HG02870 (cell line): ENCODE measurements at regions not wholly inside any gene's neighbourhood (a gene's known extent, or its start where the extent isn't known, plus 50 kb on each side); places are given as distances from the start of the nearest gene placed in this dataset.

Experiments
- ATAC-seq: cut with Tn5 transposase; IDR thresholded peaks from one replicate; pipeline ENCODE4 v1.9.1; 2021; ENCODE audit warnings: mild to moderate bottlenecking, moderate library complexity; ENCODE audit not compliant: unreplicated experiment

GRCh38 chr12:61808856-61809255, 451.3 kb upstream of the USP15 start:
- ATAC-seq = no peak

- ATAC-seq = no peak
These were observed 449.7 kb upstream of the USP15 start for GRCh38 chr12:61810486-61810885.

- no peak for ATAC-seq
These were observed 438.8 kb upstream of the USP15 start for GRCh38 chr12:61821381-61821780.

- no peak for ATAC-seq
These were observed 437.1 kb upstream of the USP15 start for GRCh38 chr12:61823102-61823501.

- ATAC-seq = no peak
These were observed 413.4 kb upstream of the USP15 start for GRCh38 chr12:61846765-61847164.

- no peak for ATAC-seq
These were observed 411.3 kb upstream of the USP15 start for GRCh38 chr12:61848893-61849292.

GRCh38 chr12:61853945-61854344, 406.3 kb upstream of the USP15 start:
- ATAC-seq = no peak

- ATAC-seq = no peak
These were observed 405.3 kb upstream of the USP15 start for GRCh38 chr12:61854902-61855301.

- no peak for ATAC-seq
These were observed 402.2 kb upstream of the USP15 start for GRCh38 chr12:61857968-61858367.

GRCh38 chr12:61860451-61860850, 399.8 kb upstream of the USP15 start:
- ATAC-seq = no peak

- no peak for ATAC-seq
These were observed 397.2 kb upstream of the USP15 start for GRCh38 chr12:61862986-61863385.

- no peak for ATAC-seq
These were observed 396.4 kb upstream of the USP15 start for GRCh38 chr12:61863811-61864210.

GRCh38 chr12:61869796-61870195, 390.4 kb upstream of the USP15 start:
- no peak for ATAC-seq

- ATAC-seq = no peak
These were observed 389.3 kb upstream of the USP15 start for GRCh38 chr12:61870658-61871484.

- ATAC-seq = no peak
These were observed 388.8 kb upstream of the USP15 start for GRCh38 chr12:61871485-61871810.

- ATAC-seq = no peak
These were observed 381.0 kb upstream of the USP15 start for GRCh38 chr12:61879229-61879628.

- no peak for ATAC-seq
These were observed 380.0 kb upstream of the USP15 start for GRCh38 chr12:61880186-61880585.

GRCh38 chr12:61891632-61892031, 368.6 kb upstream of the USP15 start:
- ATAC-seq = no peak

- ATAC-seq = no peak
These were observed 366.0 kb upstream of the USP15 start for GRCh38 chr12:61894168-61894567.

- ATAC-seq = no peak
These were observed 363.8 kb upstream of the USP15 start for GRCh38 chr12:61896436-61896835.

GRCh38 chr12:61902403-61902802, 357.8 kb upstream of the USP15 start:
- ATAC-seq = no peak

- ATAC-seq = no peak
These were observed 349.1 kb upstream of the USP15 start for GRCh38 chr12:61911113-61911512.

- ATAC-seq = no peak
These were observed 344.8 kb upstream of the USP15 start for GRCh38 chr12:61915420-61915819.
